Endothelial cell of umbilical vein (primary cell): ENCODE measurements at regions not wholly inside any gene's neighbourhood (a gene's known extent, or its start where the extent isn't known, plus 50 kb on each side); places are given as distances from the start of the nearest gene placed in this dataset.

Experiments
- BruUV-seq: library from RNA; stranded (reverse); fragments of 400-500 nt; replicated peaks from 2 replicates; lab custom pipeline; 2021; lab: Mats Ljungman, UMichigan
- CTCF ChIA-PET: fragments of 300-600, 350-600 bp; sonication (Branson Sonifier 250); formaldehyde crosslinking; loops from one replicate; lab custom pipeline; 2021; ENCODE audit warnings: antibody characterized with exemption, inconsistent platforms; lab: Charles Lee
- POLR2A ChIA-PET: fragments of 300-600, 350-600 bp; sonication (Branson Sonifier 250); formaldehyde crosslinking; loops from one replicate; lab custom pipeline; 2021; ENCODE audit warnings: antibody characterized with exemption, inconsistent platforms; lab: Charles Lee
- DNase-seq: peaks from one replicate; pipeline ENCODE4 v3.0.0-alpha.2; 2011; ENCODE audit warnings: low read depth, low spot score
- FAIRE-seq: peaks from 2 replicates; lab custom pipeline; 2011; peaks lifted over from hg19 to GRCh38; lab: Jason Lieb, UNC
- H2AFZ ChIP-seq: 2 replicates; pipeline ENCODE4 v1.6.0; 2012; ENCODE audit warnings: low read depth, low read length, control low read depth, inconsistent platforms
- H3K27ac ChIP-seq: 2 replicates; pipeline ENCODE4 v1.5.1; 2011; ENCODE audit warnings: low read depth, mild to moderate bottlenecking, control low read depth, low read length, moderate library complexity; ENCODE audit not compliant: insufficient read depth
- H3K27me3 ChIP-seq, 2 experiments: 2 replicates each; pipeline versions ENCODE4 v1.6.0 to v1.6.1; 2011; ENCODE audit warnings: low read length in 2 of 2, mixed read lengths in 1 of 2; ENCODE audit not compliant: control insufficient read depth in 2 of 2, insufficient read depth in 2 of 2
- H3K36me3 ChIP-seq, 2 experiments: 2 replicates in 1 of 2; 3 replicates in 1 of 2; pipeline ENCODE4 v1.5.1; 2011; ENCODE audit warnings: low read length in 2 of 2, mild to moderate bottlenecking in 1 of 2, moderate library complexity in 1 of 2; ENCODE audit not compliant: control insufficient read depth in 2 of 2, insufficient read depth in 2 of 2; ENCODE audit errors: extremely low read depth in 1 of 2
- H3K4me1 ChIP-seq: 3 replicates; pipeline ENCODE4 v1.5.1; 2011; ENCODE audit warnings: mild to moderate bottlenecking, low read length; ENCODE audit not compliant: control insufficient read depth, insufficient read depth; ENCODE audit errors: extremely low read depth
- H3K4me2 ChIP-seq: 2 replicates; pipeline ENCODE4 v1.6.1; 2011; ENCODE audit warnings: low read length, control low read depth, mixed read lengths; ENCODE audit not compliant: insufficient read depth
- H3K4me3 ChIP-seq, 3 experiments: fragments of 200-600 bp in 1 of 3; sonication (generic), shearing (Covaris generic) in 1 of 3; replicated peaks in 1 of 3; 2 replicates each; pipeline ENCODE4 v1.5.1; 2011 to 2016; ENCODE audit warnings: control low read depth in 3 of 3, low read length in 3 of 3, mild to moderate bottlenecking in 2 of 3, inconsistent platforms in 1 of 3, low read depth in 1 of 3, moderate library complexity in 1 of 3; ENCODE audit not compliant: insufficient read depth in 1 of 3
- H3K79me2 ChIP-seq: 2 replicates; pipeline ENCODE4 v1.6.0; 2012; ENCODE audit warnings: low read length, inconsistent platforms; ENCODE audit not compliant: control insufficient read depth, insufficient read depth
- H3K9ac ChIP-seq: replicated peaks from 2 replicates; pipeline ENCODE3; 2011; ENCODE audit warnings: low read length, control low read depth; ENCODE audit not compliant: insufficient read depth; ENCODE audit errors: extremely low read depth
- H3K9me1 ChIP-seq: replicated peaks from 3 replicates; pipeline ENCODE4 v1.6.0; 2011; ENCODE audit warnings: mild to moderate bottlenecking, low read length; ENCODE audit not compliant: control insufficient read depth, insufficient read depth; ENCODE audit errors: extremely low read depth
- H3K9me3 ChIP-seq: replicated peaks from 2 replicates; pipeline ENCODE4 v1.5.1; 2012; ENCODE audit warnings: low read length, inconsistent platforms; ENCODE audit not compliant: control insufficient read depth, insufficient read depth
- H4K20me1 ChIP-seq: replicated peaks from 2 replicates; pipeline ENCODE3; 2011; ENCODE audit warnings: mild to moderate bottlenecking, low read length; ENCODE audit not compliant: control insufficient read depth, insufficient read depth; ENCODE audit errors: extremely low read depth
- EZH2 ChIP-seq: IDR thresholded peaks from 2 replicates; pipeline ENCODE4 v1.6.1; 2012; ENCODE audit warnings: borderline replicate concordance, low read depth, mild to moderate bottlenecking, moderate library complexity, low read length, inconsistent platforms; ENCODE audit not compliant: severe bottlenecking
- FOS ChIP-seq: IDR thresholded peaks from 2 replicates; pipeline ENCODE4 v1.6.1; 2011; ENCODE audit warnings: mild to moderate bottlenecking, low read length, moderate library complexity, borderline replicate concordance; ENCODE audit not compliant: insufficient read depth
- GATA2 ChIP-seq: IDR thresholded peaks from 2 replicates; pipeline ENCODE4 v1.7.0; 2011; ENCODE audit warnings: low read depth, mild to moderate bottlenecking, moderate library complexity, mixed read lengths, low read length; ENCODE audit not compliant: insufficient read length, insufficient read depth
- JUN ChIP-seq: IDR thresholded peaks from 2 replicates; pipeline ENCODE4 v1.6.1; 2011; ENCODE audit warnings: borderline replicate concordance, low read depth; ENCODE audit not compliant: insufficient read length, insufficient read depth
- MYC ChIP-seq: IDR thresholded peaks from one replicate; pipeline ENCODE4 v1.6.1; 2011; ENCODE audit warnings: mild to moderate bottlenecking, low read depth, low read length
- POLR2A ChIP-seq: IDR thresholded peaks from 2 replicates; pipeline ENCODE4 v1.6.1; 2012; ENCODE audit warnings: low read depth, mild to moderate bottlenecking, control low read depth, low read length
- POLR2AphosphoS5 ChIP-seq: IDR thresholded peaks from 2 replicates; pipeline ENCODE4 v1.6.1; 2012; ENCODE audit warnings: low read depth, mild to moderate bottlenecking, control low read depth, low read length, moderate library complexity; ENCODE audit not compliant: insufficient read depth
- dilution Hi-C: fragments of 300-500 bp; cut with MboI; formaldehyde crosslinking; loops from one replicate; pipeline ENCODE4 v1.15.0; 2019; ENCODE audit warnings: low sequenced_read_pairs; ENCODE audit not compliant: extremely low pct_ligation_motif_present
- intact Hi-C: fragments of 100-400 bp; cut with micrococcal nuclease; formaldehyde crosslinking; loops from one replicate; pipeline ENCODE4 v1.10.0; 2022
- TF ChIP-seq, protein P1 (sequence below), 2 donors: IDR thresholded peaks; 1 replicate in 1 of 2; 2 replicates in 1 of 2; pipeline ENCODE4 v1.5.1; 2011; ENCODE audit warnings: low read length in 2 of 2, mild to moderate bottlenecking in 2 of 2, moderate library complexity in 2 of 2, control low read depth in 1 of 2, inconsistent platforms in 1 of 2, low read depth in 1 of 2; ENCODE audit not compliant: insufficient read depth in 1 of 2; ENCODE audit errors: extremely low read depth in 1 of 2
- TF ChIP-seq, protein P2 (sequence below): IDR thresholded peaks from 2 replicates; pipeline ENCODE4 v1.6.1; 2011; ENCODE audit not compliant: insufficient read depth, insufficient read length

DNA sequence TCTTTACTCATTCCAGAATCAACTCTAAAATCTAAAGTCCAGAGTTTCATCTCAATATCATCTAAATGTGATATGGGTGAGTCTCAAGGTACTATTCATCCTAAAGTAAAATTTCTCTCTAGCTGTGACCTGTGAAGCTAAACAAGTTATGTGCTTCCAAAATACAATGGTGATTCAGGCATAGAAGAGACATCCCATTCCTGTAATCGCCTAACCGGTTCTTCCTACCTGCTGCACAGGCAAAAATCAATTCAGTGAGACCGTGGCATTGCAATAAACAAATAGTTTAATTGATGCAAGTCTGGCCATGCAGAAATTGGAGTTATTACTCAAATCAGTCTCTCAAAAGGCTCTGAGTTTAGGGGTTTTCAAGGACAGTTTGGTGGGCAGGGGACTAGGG is 232.8 kb downstream of the UBE3D start:
- POLR2A ChIA-PET = no interaction called here
- H3K9me3 ChIP-seq = no peaks in the 10 kb centered on the region
- no peak for TF ChIP-seq POLR2AphosphoS5
- TF ChIP-seq FOS = no peak
- TF ChIP-seq MYC = no peak
- TF ChIP-seq, protein P1, sequence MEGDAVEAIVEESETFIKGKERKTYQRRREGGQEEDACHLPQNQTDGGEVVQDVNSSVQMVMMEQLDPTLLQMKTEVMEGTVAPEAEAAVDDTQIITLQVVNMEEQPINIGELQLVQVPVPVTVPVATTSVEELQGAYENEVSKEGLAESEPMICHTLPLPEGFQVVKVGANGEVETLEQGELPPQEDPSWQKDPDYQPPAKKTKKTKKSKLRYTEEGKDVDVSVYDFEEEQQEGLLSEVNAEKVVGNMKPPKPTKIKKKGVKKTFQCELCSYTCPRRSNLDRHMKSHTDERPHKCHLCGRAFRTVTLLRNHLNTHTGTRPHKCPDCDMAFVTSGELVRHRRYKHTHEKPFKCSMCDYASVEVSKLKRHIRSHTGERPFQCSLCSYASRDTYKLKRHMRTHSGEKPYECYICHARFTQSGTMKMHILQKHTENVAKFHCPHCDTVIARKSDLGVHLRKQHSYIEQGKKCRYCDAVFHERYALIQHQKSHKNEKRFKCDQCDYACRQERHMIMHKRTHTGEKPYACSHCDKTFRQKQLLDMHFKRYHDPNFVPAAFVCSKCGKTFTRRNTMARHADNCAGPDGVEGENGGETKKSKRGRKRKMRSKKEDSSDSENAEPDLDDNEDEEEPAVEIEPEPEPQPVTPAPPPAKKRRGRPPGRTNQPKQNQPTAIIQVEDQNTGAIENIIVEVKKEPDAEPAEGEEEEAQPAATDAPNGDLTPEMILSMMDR (IDR thresholded peaks at IDR 0.05; ENCODE audit: extremely low read depth in 1 of 2, insufficient read depth in 1 of 2, low read depth in 1 of 2, low read length in 2 of 2) = no peak
- DNase-seq (no peak), FAIRE-seq (no peak)
- H3K9me1 ChIP-seq = no peaks in the 10 kb centered on the region
- no TSS peak for BruUV-seq
- dilution Hi-C loops (no loop called here), intact Hi-C loops (no loop called here)
- H4K20me1 ChIP-seq = no peaks in the 10 kb centered on the region
- H3K9ac ChIP-seq = no peak overlapping the region
- no peaks in the 10 kb centered on the region for H3K4me1 ChIP-seq
- H3K4me2 ChIP-seq = no peak overlapping the region
- H3K27me3 ChIP-seq = peaks cover 0 to 2% of the 10 kb centered on the region in 2 experiments
- no peaks in the 10 kb centered on the region for H3K36me3 ChIP-seq
- CTCF ChIA-PET = no interaction called here
- H2AFZ ChIP-seq = no peak overlapping the region
- H3K79me2 ChIP-seq = no peaks in the 10 kb centered on the region
- no peak overlapping the region for H3K4me3 ChIP-seq
- H3K27ac ChIP-seq = no peak overlapping the region

DNA sequence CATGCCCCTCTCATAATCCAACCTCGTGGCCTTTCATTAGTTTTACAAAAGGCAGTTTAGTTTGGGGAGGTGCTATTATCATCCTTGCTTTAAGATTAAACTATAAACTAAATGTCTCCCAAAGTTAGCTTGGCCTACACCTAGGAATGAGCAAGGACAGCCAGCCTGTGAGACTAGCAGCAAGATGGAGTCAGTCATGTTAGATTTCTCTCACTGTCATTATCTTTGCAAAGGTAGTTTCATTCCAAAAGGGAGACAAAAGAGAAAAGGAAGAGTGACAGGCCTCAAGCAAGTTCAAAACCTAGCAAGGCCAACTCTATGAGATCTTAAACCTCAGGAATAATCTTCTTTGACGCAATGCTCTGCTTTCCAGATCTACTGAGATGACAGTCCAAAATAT is 232.2 kb downstream of the UBE3D start:
- dilution Hi-C loops (no loop called here), intact Hi-C loops (no loop called here)
- no TSS peak for BruUV-seq
- FAIRE-seq (no peak), DNase-seq (no peak)
- no peak overlapping the region for H3K4me3 ChIP-seq
- no peak overlapping the region for H3K4me2 ChIP-seq
- TF ChIP-seq POLR2AphosphoS5 (no peak), POLR2A (no peak), EZH2 (no peak), FOS (no peak), GATA2 (no peak), MYC (no peak), JUN (no peak)
- TF ChIP-seq, protein P2, sequence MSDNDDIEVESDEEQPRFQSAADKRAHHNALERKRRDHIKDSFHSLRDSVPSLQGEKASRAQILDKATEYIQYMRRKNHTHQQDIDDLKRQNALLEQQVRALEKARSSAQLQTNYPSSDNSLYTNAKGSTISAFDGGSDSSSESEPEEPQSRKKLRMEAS = no peak
- TF ChIP-seq, protein P1 (IDR thresholded peaks at IDR 0.05; ENCODE audit: extremely low read depth in 1 of 2, insufficient read depth in 1 of 2, low read depth in 1 of 2, low read length in 2 of 2) = no peak
- POLR2A ChIA-PET = no interaction called here
- H3K79me2 ChIP-seq = no peaks in the 10 kb centered on the region
- H3K9me1 ChIP-seq = no peaks in the 10 kb centered on the region
- H3K27ac ChIP-seq = no peak overlapping the region
- no peak overlapping the region for H3K9ac ChIP-seq
- CTCF ChIA-PET = no interaction called here
- no peaks in the 10 kb centered on the region for H4K20me1 ChIP-seq
- no peaks in the 10 kb centered on the region for H3K36me3 ChIP-seq
- H2AFZ ChIP-seq = no peak overlapping the region
- no peaks in the 10 kb centered on the region for H3K4me1 ChIP-seq
- no peaks in the 10 kb centered on the region for H3K9me3 ChIP-seq
- peaks cover 0 to 2% of the 10 kb centered on the region in 2 experiments for H3K27me3 ChIP-seq
